Neural cell (in vitro differentiated cells): ENCODE measurements at regions not wholly inside any gene's neighbourhood (a gene's known extent, or its start where the extent isn't known, plus 50 kb on each side); places are given as distances from the start of the nearest gene placed in this dataset.

Experiments
- CTCF ChIP-seq: fragments of 450-650 bp; IDR thresholded peaks from 2 replicates; pipeline ENCODE4 v1.5.1; 2014; ENCODE audit warnings: antibody characterized with exemption, mild to moderate bottlenecking, moderate library complexity; ENCODE audit not compliant: poor library complexity, severe bottlenecking
- MXI1 ChIP-seq: fragments of 450-650 bp; conservative IDR thresholded peaks from 2 replicates; pipeline ENCODE4 v1.6.1; 2014; ENCODE audit warnings: antibody characterized with exemption, mild to moderate bottlenecking; ENCODE audit not compliant: poor library complexity, severe bottlenecking
- POLR2AphosphoS5 ChIP-seq: IDR thresholded peaks from 2 replicates; pipeline ENCODE4 v1.6.1; 2012
- REST ChIP-seq: IDR thresholded peaks from 2 replicates; pipeline ENCODE4 v1.6.1; 2012; ENCODE audit warnings: borderline replicate concordance
- TAF1 ChIP-seq: IDR thresholded peaks from 2 replicates; pipeline ENCODE4 v1.6.1; 2012; ENCODE audit warnings: low read depth

GRCh38 chr13:26887594-26887993 lies 127.0 kb upstream of the GPR12 start:
- no peak for TF ChIP-seq CTCF
- no peak for TF ChIP-seq MXI1
- TF ChIP-seq POLR2AphosphoS5 = no peak
- no peak for TF ChIP-seq REST
- no peak for TF ChIP-seq TAF1
